Brain microvascular endothelial cell (primary cell): ENCODE measurements at regions not wholly inside any gene's neighbourhood (a gene's known extent, or its start where the extent isn't known, plus 50 kb on each side); places are given as distances from the start of the nearest gene placed in this dataset.

Source experiments
- DNase-seq: peaks from one replicate; pipeline ENCODE4 v3.0.0-alpha.2; 2020
- H3K27ac ChIP-seq: fragments of 250-450 bp; sonication (Bioruptor Pico); 2 replicates; pipeline ENCODE4 v1.5.1; 2020; ENCODE audit warnings: mild to moderate bottlenecking, moderate library complexity
- H3K27me3 ChIP-seq: fragments of 250-450 bp; sonication (Bioruptor Pico); replicated peaks from 2 replicates; pipeline ENCODE4 v1.5.1; 2020; ENCODE audit warnings: mild to moderate bottlenecking
- H3K36me3 ChIP-seq: fragments of 250-450 bp; sonication (Bioruptor Pico); replicated peaks from 2 replicates; pipeline ENCODE4 v1.5.1; 2020; ENCODE audit warnings: mild to moderate bottlenecking
- H3K4me3 ChIP-seq: 2 replicates; pipeline ENCODE4 v1.5.1; 2011; ENCODE audit warnings: low read depth, mild to moderate bottlenecking, control low read depth, low read length, moderate library complexity
- CTCF ChIP-seq: IDR thresholded peaks from 2 replicates; pipeline ENCODE4 v1.5.1; 2011; ENCODE audit warnings: low read depth, mild to moderate bottlenecking, moderate library complexity, low read length, control low read depth, inconsistent platforms; ENCODE audit errors: missing control alignments
- in situ Hi-C: cut with HindIII; loops from 2 replicates; pipeline ENCODE4 v1.10.0; 2017; ENCODE audit warnings: low sequenced_read_pairs, low pct_ligation_motif_present

GRCh38 chr20:2245637-2246036, 50.2 kb upstream of the TGM3 start:
- no peak overlapping the region for H3K4me3 ChIP-seq
- no peaks in the 10 kb centered on the region for H3K36me3 ChIP-seq
- in situ Hi-C loops, result no loop called here
- no peak overlapping the region for H3K27ac ChIP-seq
- no peak for DNase-seq
- no peak for TF ChIP-seq CTCF
- no peaks in the 10 kb centered on the region for H3K27me3 ChIP-seq
